Central memory CD8-positive, alpha-beta T cell (primary cell): ENCODE measurements at regions not wholly inside any gene's neighbourhood (a gene's known extent, or its start where the extent isn't known, plus 50 kb on each side); places are given as distances from the start of the nearest gene placed in this dataset.
A peak's percentile ranks its signal among the peaks of the same experiment; 100 is the strongest.

Experiments used
- ATAC-seq: fragments of 150-1000 bp; cut with Tn5 transposase; replicated peaks from 2 replicates; pipeline ENCODE4 v1.10.0; 2022; ENCODE audit warnings: mild to moderate bottlenecking, moderate FRiP score, moderate number of reproducible peaks; ENCODE audit not compliant: poor library complexity, severe bottlenecking; ENCODE audit errors: extremely low read depth
- DNase-seq, 2 donors: peaks; one replicate each; pipeline ENCODE4 v3.0.0; 2021; ENCODE audit warnings: low spot score in 2 of 2
- H3K27ac Mint-ChIP-seq: one replicate; pipeline ENCODE4 v1.8.0; 2022; ENCODE audit warnings: low read depth, mild to moderate bottlenecking, moderate library complexity, mixed read lengths
- H3K27me3 Mint-ChIP-seq: one replicate; pipeline ENCODE4 v1.8.0; 2022; ENCODE audit warnings: mixed read lengths
- H3K36me3 Mint-ChIP-seq: one replicate; pipeline ENCODE4 v1.8.0; 2022; ENCODE audit warnings: mild to moderate bottlenecking, moderate library complexity, mixed read lengths; ENCODE audit not compliant: insufficient read depth
- H3K4me1 Mint-ChIP-seq: one replicate; pipeline ENCODE4 v1.8.0; 2022; ENCODE audit warnings: mixed read lengths
- H3K4me3 Mint-ChIP-seq: one replicate; pipeline ENCODE4 v1.8.0; 2022; ENCODE audit warnings: mild to moderate bottlenecking, moderate library complexity, mixed read lengths
- H3K9me3 Mint-ChIP-seq: one replicate; pipeline ENCODE4 v1.8.0; 2022; ENCODE audit warnings: mixed read lengths

- Mint-ChIP-seq H3K4me1 (no peaks in the 10 kb centered on the region), H3K36me3 (no peaks in the 10 kb centered on the region), H3K27ac (no peak overlapping the region), H3K9me3 (peaks cover 9% of the 10 kb centered on the region), H3K4me3 (no peak overlapping the region), H3K27me3 (no peaks in the 10 kb centered on the region)
- DNase-seq (no peak), ATAC-seq (no peak)
These were observed 138.0 kb upstream of the KCNN2 start for GRCh38 chr5:114223866-114224265.

- DNase-seq (no peak), ATAC-seq (no peak)
- H3K4me3 Mint-ChIP-seq = no peak overlapping the region
- H3K27ac Mint-ChIP-seq = no peak overlapping the region
- H3K4me1 Mint-ChIP-seq = no peaks in the 10 kb centered on the region
- H3K9me3 Mint-ChIP-seq = peaks cover 15% of the 10 kb centered on the region
- no peaks in the 10 kb centered on the region for H3K36me3 Mint-ChIP-seq
- H3K27me3 Mint-ChIP-seq = no peaks in the 10 kb centered on the region
These were observed 124.1 kb upstream of the KCNN2 start for GRCh38 chr5:114237766-114238165.

GRCh38 chr5:114238771-114239313 is 123.0 kb upstream of the KCNN2 start:
- Mint-ChIP-seq H3K27ac (no peak overlapping the region), H3K4me1 (no peaks in the 10 kb centered on the region), H3K27me3 (no peaks in the 10 kb centered on the region), H3K9me3 (peaks cover 11% of the 10 kb centered on the region), H3K36me3 (no peaks in the 10 kb centered on the region), H3K4me3 (no peak overlapping the region)
- no peak for ATAC-seq
- DNase-seq = no peak

- Mint-ChIP-seq H3K27ac (no peak overlapping the region), H3K27me3 (no peaks in the 10 kb centered on the region), H3K36me3 (no peaks in the 10 kb centered on the region), H3K4me3 (no peak overlapping the region), H3K4me1 (no peaks in the 10 kb centered on the region), H3K9me3 (peaks cover 13% of the 10 kb centered on the region)
- DNase-seq (no peak), ATAC-seq (no peak)
These were observed 118.4 kb upstream of the KCNN2 start for GRCh38 chr5:114243281-114243971.

- no peak overlapping the region for H3K4me3 Mint-ChIP-seq
- H3K27me3 Mint-ChIP-seq = no peaks in the 10 kb centered on the region
- no peaks in the 10 kb centered on the region for H3K36me3 Mint-ChIP-seq
- no peak for ATAC-seq
- no peaks in the 10 kb centered on the region for H3K4me1 Mint-ChIP-seq
- no peak overlapping the region for H3K27ac Mint-ChIP-seq
- DNase-seq = no peak
- peaks cover 10% of the 10 kb centered on the region for H3K9me3 Mint-ChIP-seq
These were observed 117.9 kb upstream of the KCNN2 start for GRCh38 chr5:114243972-114244317.

GRCh38 chr5:114249823-114250222 is 112.0 kb upstream of the KCNN2 start:
- DNase-seq = no peak
- Mint-ChIP-seq H3K9me3 (peaks cover 7% of the 10 kb centered on the region), H3K36me3 (no peaks in the 10 kb centered on the region), H3K27me3 (no peaks in the 10 kb centered on the region), H3K4me1 (no peaks in the 10 kb centered on the region), H3K4me3 (no peak overlapping the region), H3K27ac (no peak overlapping the region)
- ATAC-seq = no peak

- ATAC-seq (no peak), DNase-seq (no peak)
- H3K27ac Mint-ChIP-seq = no peak overlapping the region
- no peaks in the 10 kb centered on the region for H3K36me3 Mint-ChIP-seq
- H3K27me3 Mint-ChIP-seq = no peaks in the 10 kb centered on the region
- H3K4me1 Mint-ChIP-seq = no peaks in the 10 kb centered on the region
- H3K9me3 Mint-ChIP-seq = peaks cover 12% of the 10 kb centered on the region
- H3K4me3 Mint-ChIP-seq = no peak overlapping the region
These were observed 111.3 kb upstream of the KCNN2 start for GRCh38 chr5:114250536-114250935.

- Mint-ChIP-seq H3K4me3 (no peak overlapping the region), H3K4me1 (no peaks in the 10 kb centered on the region), H3K36me3 (no peaks in the 10 kb centered on the region), H3K9me3 (peaks cover 13% of the 10 kb centered on the region), H3K27ac (no peak overlapping the region), H3K27me3 (no peaks in the 10 kb centered on the region)
- DNase-seq (no peak), ATAC-seq (no peak)
These were observed 109.6 kb upstream of the KCNN2 start for GRCh38 chr5:114252226-114252625.

- ATAC-seq = peak; percentile 24
- no peak for DNase-seq
- peaks cover 12% of the 10 kb centered on the region for H3K9me3 Mint-ChIP-seq
- H3K36me3 Mint-ChIP-seq = no peaks in the 10 kb centered on the region
- H3K27ac Mint-ChIP-seq = no peak overlapping the region
- no peaks in the 10 kb centered on the region for H3K27me3 Mint-ChIP-seq
- H3K4me1 Mint-ChIP-seq = no peaks in the 10 kb centered on the region
- no peak overlapping the region for H3K4me3 Mint-ChIP-seq
These were observed 106.6 kb upstream of the KCNN2 start for GRCh38 chr5:114255260-114255659.

- Mint-ChIP-seq H3K9me3 (peaks cover 8% of the 10 kb centered on the region), H3K27me3 (no peaks in the 10 kb centered on the region), H3K27ac (no peak overlapping the region), H3K4me1 (no peaks in the 10 kb centered on the region), H3K4me3 (no peak overlapping the region), H3K36me3 (no peaks in the 10 kb centered on the region)
- DNase-seq = no peak
- no peak for ATAC-seq
These were observed 99.9 kb upstream of the KCNN2 start for GRCh38 chr5:114261989-114262388.

- ATAC-seq = no peak
- no peaks in the 10 kb centered on the region for H3K27me3 Mint-ChIP-seq
These were observed 96.3 kb upstream of the KCNN2 start for GRCh38 chr5:114265432-114266060.

GRCh38 chr5:114266374-114266773 is 95.5 kb upstream of the KCNN2 start:
- Mint-ChIP-seq H3K27me3 (no peaks in the 10 kb centered on the region), H3K4me1 (no peaks in the 10 kb centered on the region), H3K9me3 (no peaks in the 10 kb centered on the region), H3K27ac (no peak overlapping the region), H3K4me3 (no peak overlapping the region), H3K36me3 (no peaks in the 10 kb centered on the region)
- DNase-seq (no peak), ATAC-seq (no peak)

More at GRCh38 chr5:114265432-114266060, 96.3 kb upstream of the KCNN2 start:
- H3K4me1 Mint-ChIP-seq = no peaks in the 10 kb centered on the region
- H3K36me3 Mint-ChIP-seq = no peaks in the 10 kb centered on the region
- no peak overlapping the region for H3K27ac Mint-ChIP-seq
- no peak overlapping the region for H3K4me3 Mint-ChIP-seq
- no peak for DNase-seq
- H3K9me3 Mint-ChIP-seq = no peaks in the 10 kb centered on the region

GRCh38 chr5:114296191-114296590 is 65.7 kb upstream of the KCNN2 start:
- no peaks in the 10 kb centered on the region for H3K36me3 Mint-ChIP-seq
- no peaks in the 10 kb centered on the region for H3K27me3 Mint-ChIP-seq
- DNase-seq (no peak), ATAC-seq (no peak)
- H3K4me3 Mint-ChIP-seq = no peak overlapping the region
- no peaks in the 10 kb centered on the region for H3K4me1 Mint-ChIP-seq
- H3K27ac Mint-ChIP-seq = no peak overlapping the region
- H3K9me3 Mint-ChIP-seq = no peaks in the 10 kb centered on the region
